Mesothelial cell of epicardium (in vitro differentiated cells): ENCODE measurements at regions not wholly inside any gene's neighbourhood (a gene's known extent, or its start where the extent isn't known, plus 50 kb on each side); places are given as distances from the start of the nearest gene placed in this dataset.
"Not testable (repeated sequence)": the region's sequence is repeated elsewhere in the genome, so short reads cannot be mapped to it uniquely, and the experiment has no call there.

Experiments used
- DNase-seq, 2 experiments: peaks; one replicate each; pipeline ENCODE4 v3.0.0; 2021; ENCODE audit warnings: low spot score in 2 of 2; ENCODE audit not compliant: unreplicated experiment in 2 of 2
- H3K27ac Mint-ChIP-seq: 2 replicates; pipeline ENCODE4 v1.8.0; 2021; ENCODE audit warnings: mixed read lengths
- H3K27me3 Mint-ChIP-seq: 2 replicates; pipeline ENCODE4 v1.8.0; 2021; ENCODE audit warnings: low read depth, mixed read lengths
- H3K36me3 Mint-ChIP-seq: 2 replicates; pipeline ENCODE4 v1.8.0; 2021; ENCODE audit warnings: mixed read lengths
- H3K4me1 Mint-ChIP-seq: 2 replicates; pipeline ENCODE4 v1.8.0; 2021; ENCODE audit warnings: mixed read lengths
- H3K4me3 Mint-ChIP-seq: 2 replicates; pipeline ENCODE4 v1.8.0; 2021; ENCODE audit warnings: mild to moderate bottlenecking, moderate library complexity, mixed read lengths
- H3K9me3 Mint-ChIP-seq: 2 replicates; pipeline ENCODE4 v1.8.0; 2021; ENCODE audit warnings: mixed read lengths
- TF ChIP-seq, protein P1 (sequence below): fragments of 200-600 bp; sonication (generic); IDR thresholded peaks from one replicate; pipeline ENCODE4 v1.5.0; 2021; ENCODE audit warnings: antibody characterized with exemption; ENCODE audit not compliant: unreplicated experiment

GRCh38 chr2:36128359-36128758, 227.2 kb upstream of the CRIM1 start:
- no peak for DNase-seq
- Mint-ChIP-seq H3K9me3 (no peaks in the 10 kb centered on the region), H3K27ac (no peak overlapping the region), H3K27me3 (no peaks in the 10 kb centered on the region), H3K4me3 (no peak overlapping the region), H3K36me3 (no peaks in the 10 kb centered on the region), H3K4me1 (peaks cover 7% of the 10 kb centered on the region)
- TF ChIP-seq, protein P1, sequence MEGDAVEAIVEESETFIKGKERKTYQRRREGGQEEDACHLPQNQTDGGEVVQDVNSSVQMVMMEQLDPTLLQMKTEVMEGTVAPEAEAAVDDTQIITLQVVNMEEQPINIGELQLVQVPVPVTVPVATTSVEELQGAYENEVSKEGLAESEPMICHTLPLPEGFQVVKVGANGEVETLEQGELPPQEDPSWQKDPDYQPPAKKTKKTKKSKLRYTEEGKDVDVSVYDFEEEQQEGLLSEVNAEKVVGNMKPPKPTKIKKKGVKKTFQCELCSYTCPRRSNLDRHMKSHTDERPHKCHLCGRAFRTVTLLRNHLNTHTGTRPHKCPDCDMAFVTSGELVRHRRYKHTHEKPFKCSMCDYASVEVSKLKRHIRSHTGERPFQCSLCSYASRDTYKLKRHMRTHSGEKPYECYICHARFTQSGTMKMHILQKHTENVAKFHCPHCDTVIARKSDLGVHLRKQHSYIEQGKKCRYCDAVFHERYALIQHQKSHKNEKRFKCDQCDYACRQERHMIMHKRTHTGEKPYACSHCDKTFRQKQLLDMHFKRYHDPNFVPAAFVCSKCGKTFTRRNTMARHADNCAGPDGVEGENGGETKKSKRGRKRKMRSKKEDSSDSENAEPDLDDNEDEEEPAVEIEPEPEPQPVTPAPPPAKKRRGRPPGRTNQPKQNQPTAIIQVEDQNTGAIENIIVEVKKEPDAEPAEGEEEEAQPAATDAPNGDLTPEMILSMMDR = no peak

- no peaks in the 10 kb centered on the region for H3K4me1 Mint-ChIP-seq
- no peaks in the 10 kb centered on the region for H3K27me3 Mint-ChIP-seq
- H3K36me3 Mint-ChIP-seq = no peaks in the 10 kb centered on the region
- no peak for DNase-seq
- TF ChIP-seq, protein P1 = no peak
- no peak overlapping the region for H3K27ac Mint-ChIP-seq
- H3K9me3 Mint-ChIP-seq = peaks cover 10% of the 10 kb centered on the region
- no peak overlapping the region for H3K4me3 Mint-ChIP-seq
Measured at GRCh38 chr2:36125702-36126101, 229.9 kb upstream of the CRIM1 start.

GRCh38 chr2:36123995-36124394, 231.6 kb upstream of the CRIM1 start:
- Mint-ChIP-seq H3K27me3 (no peaks in the 10 kb centered on the region), H3K9me3 (peaks cover 16% of the 10 kb centered on the region), H3K36me3 (no peaks in the 10 kb centered on the region), H3K4me3 (no peak overlapping the region), H3K27ac (no peak overlapping the region), H3K4me1 (no peaks in the 10 kb centered on the region)
- TF ChIP-seq, protein P1 = no peak
- DNase-seq = no peak

- TF ChIP-seq, protein P1 = no peak
- H3K36me3 Mint-ChIP-seq = no peaks in the 10 kb centered on the region
- H3K4me3 Mint-ChIP-seq = no peak overlapping the region
- H3K9me3 Mint-ChIP-seq = peaks cover 45% of the 10 kb centered on the region
- no peaks in the 10 kb centered on the region for H3K4me1 Mint-ChIP-seq
- no peak for DNase-seq
- H3K27ac Mint-ChIP-seq = no peak overlapping the region
- no peaks in the 10 kb centered on the region for H3K27me3 Mint-ChIP-seq
Measured at GRCh38 chr2:36097022-36097421, 258.6 kb upstream of the CRIM1 start.

DNA sequence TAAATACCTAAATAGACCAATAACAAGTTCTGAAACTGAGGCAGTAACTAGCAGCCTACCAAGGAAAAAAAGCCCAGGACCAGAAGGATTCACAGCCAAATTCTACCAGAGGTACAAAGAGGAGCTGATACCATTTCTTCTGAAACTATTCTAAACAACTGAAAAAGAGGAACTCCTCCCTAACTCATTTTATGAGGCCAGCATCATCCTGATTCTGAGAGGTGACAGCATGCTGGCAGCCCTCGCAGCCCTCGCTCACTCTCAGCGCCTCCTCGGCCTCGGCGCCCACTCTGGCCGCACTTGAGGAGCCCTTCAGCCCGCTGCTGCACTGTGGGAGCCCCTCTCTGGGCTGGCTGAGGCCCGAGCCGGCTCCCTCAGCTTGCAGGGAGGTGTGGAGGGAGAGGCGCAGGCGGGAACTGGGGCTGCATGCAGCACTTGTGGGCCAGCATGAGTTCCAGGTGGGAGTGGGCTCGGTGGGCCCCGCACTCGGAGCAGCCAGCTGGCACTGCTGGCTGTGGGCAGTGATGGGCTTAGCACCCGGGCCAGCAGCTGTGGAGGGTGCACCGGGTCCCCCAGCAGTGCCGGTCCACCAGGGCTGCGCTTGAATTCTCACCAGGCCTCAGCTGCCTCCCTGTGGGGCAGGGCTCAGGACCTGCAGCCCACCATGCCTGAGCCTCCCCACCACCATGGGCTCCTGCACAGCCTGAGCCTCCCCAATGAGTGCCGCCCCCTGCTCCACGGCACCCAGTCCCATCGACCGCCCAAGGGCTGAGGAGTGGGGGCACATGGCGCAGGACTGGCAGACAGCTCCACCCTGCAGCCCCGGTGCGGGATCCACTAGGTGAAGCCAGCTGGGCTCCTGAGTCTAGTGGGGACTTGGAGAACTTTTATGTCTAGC, 263.5 kb upstream of the CRIM1 start:
- not testable (repeated sequence) for H3K27me3 Mint-ChIP-seq, H3K4me3 Mint-ChIP-seq, H3K27ac Mint-ChIP-seq, H3K4me1 Mint-ChIP-seq, H3K36me3 Mint-ChIP-seq, DNase-seq
- peaks cover 35% of the 10 kb centered on the region for H3K9me3 Mint-ChIP-seq

GRCh38 chr2:36088716-36089328, 266.8 kb upstream of the CRIM1 start:
- TF ChIP-seq, protein P1 = no peak
- Mint-ChIP-seq H3K4me3 (no peak overlapping the region), H3K36me3 (no peaks in the 10 kb centered on the region), H3K27me3 (peaks cover 4% of the 10 kb centered on the region), H3K4me1 (no peaks in the 10 kb centered on the region), H3K9me3 (peaks cover 10% of the 10 kb centered on the region), H3K27ac (no peak overlapping the region)
- no peak for DNase-seq
